Ishikawa (cell line): ENCODE measurements at regions not wholly inside any gene's neighbourhood (a gene's known extent, or its start where the extent isn't known, plus 50 kb on each side); places are given as distances from the start of the nearest gene placed in this dataset.

Experiments
- CEBPB ChIP-seq: IDR thresholded peaks from 2 replicates; pipeline ENCODE4 v1.6.1; 2012
- CREB1 ChIP-seq: IDR thresholded peaks from 2 replicates; pipeline ENCODE4 v1.6.1; 2012; ENCODE audit warnings: low read depth
- EGR1 ChIP-seq: IDR thresholded peaks from 2 replicates; pipeline ENCODE4 v1.6.1; 2012
- EP300 ChIP-seq: IDR thresholded peaks from 2 replicates; pipeline ENCODE4 v1.6.1; 2012; ENCODE audit warnings: borderline replicate concordance
- FOXM1 ChIP-seq: IDR thresholded peaks from 2 replicates; pipeline ENCODE4 v1.6.1; 2012; ENCODE audit warnings: low read depth, borderline replicate concordance
- NFIC ChIP-seq: IDR thresholded peaks from 2 replicates; pipeline ENCODE4 v1.6.1; 2012
- REST ChIP-seq: IDR thresholded peaks from 2 replicates; pipeline ENCODE4 v1.6.1; 2012; ENCODE audit warnings: low read depth, mild to moderate bottlenecking
- TAF1 ChIP-seq: IDR thresholded peaks from 2 replicates; pipeline ENCODE4 v1.6.1; 2012; ENCODE audit warnings: low read depth, mild to moderate bottlenecking
- TF ChIP-seq, protein P1 (sequence below): IDR thresholded peaks from 2 replicates; pipeline ENCODE4 v1.6.1; 2012

GRCh38 chr6:40340196-40340595, 247.0 kb downstream of the LRFN2 start:
- no peak for TF ChIP-seq EGR1
- no peak for TF ChIP-seq TAF1
- TF ChIP-seq EP300, result no peak
- TF ChIP-seq CEBPB, result no peak
- TF ChIP-seq FOXM1, result no peak
- TF ChIP-seq CREB1, result no peak
- TF ChIP-seq, protein P1, sequence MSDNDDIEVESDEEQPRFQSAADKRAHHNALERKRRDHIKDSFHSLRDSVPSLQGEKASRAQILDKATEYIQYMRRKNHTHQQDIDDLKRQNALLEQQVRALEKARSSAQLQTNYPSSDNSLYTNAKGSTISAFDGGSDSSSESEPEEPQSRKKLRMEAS, result no peak
- no peak for TF ChIP-seq NFIC
- TF ChIP-seq REST, result no peak
